GM06990 (cell line): ENCODE measurements at regions not wholly inside any gene's neighbourhood (a gene's known extent, or its start where the extent isn't known, plus 50 kb on each side); places are given as distances from the start of the nearest gene placed in this dataset.

Source experiments
- DNase-seq: peaks from one replicate; pipeline ENCODE4 v3.0.0-alpha.2; 2011; ENCODE audit not compliant: insufficient read length; ENCODE audit errors: extremely low read depth
- H3K27me3 ChIP-seq: replicated peaks from 2 replicates; pipeline ENCODE4 v1.6.0; 2011; ENCODE audit warnings: low read length; ENCODE audit not compliant: control insufficient read depth, insufficient read depth
- H3K36me3 ChIP-seq: 2 replicates; pipeline ENCODE4 v1.5.1; 2011; ENCODE audit warnings: low read length; ENCODE audit not compliant: control insufficient read depth, insufficient read depth
- H3K4me3 ChIP-seq: replicated peaks from 2 replicates; pipeline ENCODE4 v1.5.1; 2011; ENCODE audit warnings: low read depth, mild to moderate bottlenecking, control low read depth, low read length
- TF ChIP-seq, protein P1 (sequence below): IDR thresholded peaks from 2 replicates; pipeline ENCODE4 v1.5.1; 2011; ENCODE audit warnings: low read length, control low read depth, mild to moderate bottlenecking, inconsistent platforms; ENCODE audit not compliant: insufficient read depth, poor library complexity, severe bottlenecking

DNA sequence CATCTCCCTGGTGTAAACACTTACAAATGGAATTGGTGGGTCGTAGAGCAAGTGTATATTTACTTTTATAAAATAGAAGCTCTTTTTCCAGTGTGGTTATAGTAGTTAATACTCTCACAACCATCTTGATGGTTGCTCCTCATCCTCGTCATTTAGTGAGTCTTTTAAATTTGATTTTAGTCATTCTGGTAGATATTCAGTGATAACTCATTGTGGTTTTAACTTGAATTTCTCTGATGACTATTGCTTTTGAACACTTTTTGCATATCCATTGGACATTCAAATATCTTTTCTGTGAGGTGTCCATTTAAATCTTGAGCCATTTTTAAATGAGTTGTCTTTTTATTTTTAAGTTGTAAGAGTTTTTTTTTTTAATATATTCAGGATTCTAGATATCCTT, 189.2 kb upstream of the PHACTR1 start:
- no peak overlapping the region for H3K4me3 ChIP-seq
- H3K36me3 ChIP-seq: no peaks in the 10 kb centered on the region
- TF ChIP-seq, protein P1, sequence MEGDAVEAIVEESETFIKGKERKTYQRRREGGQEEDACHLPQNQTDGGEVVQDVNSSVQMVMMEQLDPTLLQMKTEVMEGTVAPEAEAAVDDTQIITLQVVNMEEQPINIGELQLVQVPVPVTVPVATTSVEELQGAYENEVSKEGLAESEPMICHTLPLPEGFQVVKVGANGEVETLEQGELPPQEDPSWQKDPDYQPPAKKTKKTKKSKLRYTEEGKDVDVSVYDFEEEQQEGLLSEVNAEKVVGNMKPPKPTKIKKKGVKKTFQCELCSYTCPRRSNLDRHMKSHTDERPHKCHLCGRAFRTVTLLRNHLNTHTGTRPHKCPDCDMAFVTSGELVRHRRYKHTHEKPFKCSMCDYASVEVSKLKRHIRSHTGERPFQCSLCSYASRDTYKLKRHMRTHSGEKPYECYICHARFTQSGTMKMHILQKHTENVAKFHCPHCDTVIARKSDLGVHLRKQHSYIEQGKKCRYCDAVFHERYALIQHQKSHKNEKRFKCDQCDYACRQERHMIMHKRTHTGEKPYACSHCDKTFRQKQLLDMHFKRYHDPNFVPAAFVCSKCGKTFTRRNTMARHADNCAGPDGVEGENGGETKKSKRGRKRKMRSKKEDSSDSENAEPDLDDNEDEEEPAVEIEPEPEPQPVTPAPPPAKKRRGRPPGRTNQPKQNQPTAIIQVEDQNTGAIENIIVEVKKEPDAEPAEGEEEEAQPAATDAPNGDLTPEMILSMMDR: no peak
- DNase-seq: no peak
- H3K27me3 ChIP-seq: no peaks in the 10 kb centered on the region

DNA sequence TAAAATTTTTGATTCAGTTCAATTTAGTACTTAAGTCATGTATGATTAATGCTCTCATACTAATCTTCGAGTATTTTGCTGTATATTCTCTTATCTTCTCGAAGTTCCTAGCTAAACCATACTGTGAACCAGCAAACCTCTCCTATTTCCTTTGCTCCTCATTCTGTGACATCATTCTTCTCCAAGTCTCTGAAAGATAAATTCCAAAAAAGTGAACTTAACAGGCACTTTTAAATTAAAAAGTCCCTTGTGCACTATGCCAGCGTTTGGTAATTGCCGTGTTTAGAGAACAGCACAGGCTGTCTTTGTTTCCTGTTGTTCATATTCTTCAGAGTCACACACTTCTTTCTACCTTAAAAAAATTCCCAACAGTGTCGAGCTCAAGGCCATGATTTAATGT, 188.4 kb upstream of the PHACTR1 start:
- Histone ChIP-seq H3K4me3 (no peak overlapping the region), H3K27me3 (no peaks in the 10 kb centered on the region), H3K36me3 (no peaks in the 10 kb centered on the region)
- no peak for DNase-seq
- TF ChIP-seq, protein P1: no peak

DNA sequence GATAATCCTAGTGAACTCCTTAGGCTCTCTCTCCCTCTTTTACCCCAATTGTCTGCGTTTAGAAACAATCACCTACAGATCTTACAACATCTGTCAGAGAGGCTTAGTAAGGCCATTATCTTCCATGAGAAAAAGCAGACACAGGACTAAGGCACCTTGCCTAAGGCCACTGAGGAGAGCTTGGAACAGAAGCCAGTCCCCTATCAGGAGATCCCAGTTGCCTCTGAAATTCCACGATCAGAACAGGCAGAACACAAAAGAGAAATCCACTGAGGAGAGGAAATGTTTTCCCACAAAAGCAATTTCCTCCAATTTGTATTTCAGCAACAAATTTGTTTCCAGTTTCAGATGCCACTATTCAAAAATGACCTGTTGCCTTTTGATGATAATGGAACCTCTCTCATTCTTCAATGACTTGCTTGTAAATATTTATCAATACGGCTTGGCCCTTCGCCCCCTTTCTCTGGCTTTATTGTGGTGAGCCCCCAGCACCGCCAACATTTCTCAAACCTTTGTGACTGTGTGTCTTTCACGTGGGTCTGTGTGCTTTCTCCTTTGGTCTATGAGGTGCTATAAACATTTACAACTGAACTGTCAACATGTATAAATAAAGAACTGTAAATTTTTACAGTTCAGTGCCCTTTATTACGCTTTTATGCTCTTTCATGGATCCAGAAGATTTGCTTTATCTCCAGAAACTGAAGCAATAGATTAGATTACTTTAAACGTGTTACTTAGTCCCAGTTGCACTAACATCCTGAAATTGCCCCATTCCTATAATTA, 187.8 kb upstream of the PHACTR1 start:
- no peaks in the 10 kb centered on the region for H3K36me3 ChIP-seq
- no peaks in the 10 kb centered on the region for H3K27me3 ChIP-seq
- no peak overlapping the region for H3K4me3 ChIP-seq
- no peak for DNase-seq
- TF ChIP-seq, protein P1: no peak

DNA sequence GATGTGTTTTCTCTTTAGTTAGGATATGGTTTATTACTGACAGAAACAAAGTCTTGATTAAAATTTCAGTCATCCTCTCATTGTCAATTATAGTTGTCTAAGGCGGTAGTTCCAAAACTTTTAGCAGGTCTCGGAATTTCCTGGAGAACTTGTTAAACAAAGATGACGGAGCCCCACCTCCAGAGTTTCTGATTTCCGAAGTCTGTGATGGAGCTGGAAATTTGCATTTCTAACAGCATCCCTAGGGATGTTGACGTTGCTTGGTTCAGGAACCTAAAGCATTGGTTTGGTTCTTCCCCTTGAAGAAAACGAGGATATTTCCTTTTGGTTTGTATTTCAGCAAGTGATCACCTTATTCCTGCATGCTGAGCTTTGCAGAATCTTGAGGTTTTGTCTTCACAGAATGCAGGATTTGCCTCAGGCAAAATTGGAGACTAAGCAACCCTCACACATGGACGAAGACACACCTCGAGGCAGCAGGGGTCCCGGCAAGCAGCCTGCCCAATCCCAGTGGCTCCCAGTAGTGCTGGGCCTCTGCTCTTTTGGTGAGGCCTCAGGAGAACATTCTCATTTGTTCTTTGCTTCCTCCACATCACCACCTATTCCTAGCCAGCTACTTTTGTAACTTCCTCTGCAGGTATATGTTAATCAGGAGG, 187.1 kb upstream of the PHACTR1 start:
- DNase-seq: no peak
- TF ChIP-seq, protein P1: no peak
- Histone ChIP-seq H3K27me3 (no peaks in the 10 kb centered on the region), H3K36me3 (no peaks in the 10 kb centered on the region), H3K4me3 (no peak overlapping the region)

DNA sequence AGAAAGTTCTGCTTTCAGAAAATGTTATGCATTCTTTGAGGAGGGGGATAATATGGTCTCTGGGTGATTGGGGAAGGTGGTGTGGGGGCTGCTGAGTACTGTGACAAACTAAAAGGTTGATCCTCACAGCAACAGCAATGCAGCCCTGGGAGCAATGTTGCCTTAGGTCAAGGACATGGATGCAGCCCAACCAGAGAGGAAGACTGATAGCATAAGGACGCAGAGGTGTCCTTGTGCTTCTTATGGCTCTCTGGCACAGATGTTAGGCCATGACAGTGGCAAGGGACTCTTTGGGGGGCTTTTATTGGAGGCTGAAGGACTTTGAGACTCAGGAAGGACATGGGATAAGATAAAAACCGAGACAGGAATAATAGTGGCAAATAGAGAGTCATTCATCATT, 186.2 kb upstream of the PHACTR1 start:
- Histone ChIP-seq H3K36me3 (no peaks in the 10 kb centered on the region), H3K27me3 (no peaks in the 10 kb centered on the region), H3K4me3 (no peak overlapping the region)
- TF ChIP-seq, protein P1: no peak
- no peak for DNase-seq

DNA sequence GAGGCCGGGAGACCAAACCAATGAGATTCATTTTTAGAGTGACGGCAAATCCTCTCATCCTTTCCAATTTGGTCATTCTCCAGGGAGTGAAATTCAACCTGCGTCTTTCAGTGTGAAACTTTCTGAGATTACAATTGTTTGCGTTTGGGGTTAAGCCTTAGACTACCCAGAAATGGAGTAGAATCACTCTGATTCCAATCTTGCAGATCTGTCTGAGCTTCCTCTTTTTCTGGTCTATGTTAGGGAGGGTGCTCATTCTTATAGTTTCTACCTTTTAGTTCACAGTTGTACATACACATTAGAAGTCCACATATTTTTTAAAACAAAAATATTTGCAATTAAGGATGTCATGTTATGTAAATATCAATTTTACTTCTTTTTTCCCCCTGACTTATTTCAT, 183.0 kb upstream of the PHACTR1 start:
- H3K27me3 ChIP-seq: no peaks in the 10 kb centered on the region
- DNase-seq: peak; percentile 15
- no peak overlapping the region for H3K4me3 ChIP-seq
- H3K36me3 ChIP-seq: no peaks in the 10 kb centered on the region
- TF ChIP-seq, protein P1: no peak
